H1 (cell line): ENCODE measurements at regions not wholly inside any gene's neighbourhood (a gene's known extent, or its start where the extent isn't known, plus 50 kb on each side); places are given as distances from the start of the nearest gene placed in this dataset.

Experiments
- CTCF ChIA-PET: fragments of 300-600 bp; sonication (Branson Sonifier 250); formaldehyde crosslinking; loops from one replicate; lab custom pipeline; 2021; ENCODE audit not compliant: partially characterized antibody; lab: Charles Lee
- POLR2A ChIA-PET: fragments of 300-600 bp; sonication (Branson Sonifier 250); formaldehyde crosslinking; loops from one replicate; lab custom pipeline; 2021; ENCODE audit warnings: inconsistent platforms; ENCODE audit not compliant: partially characterized antibody; lab: Charles Lee
- DNase-seq, 2 experiments: peaks; one replicate each; pipeline versions ENCODE4 v3.0.0 to v3.0.0-alpha.2; 2010 to 2022; ENCODE audit warnings: low spot score in 2 of 2, low read depth in 1 of 2, mixed read lengths in 1 of 2
- FAIRE-seq: peaks from 2 replicates; lab custom pipeline; 2011; peaks lifted over from hg19 to GRCh38; lab: Jason Lieb, UNC
- H2AFZ ChIP-seq: 2 replicates; pipeline ENCODE4 v1.8.1; 2012; ENCODE audit warnings: low read length, inconsistent platforms
- H2AK5ac ChIP-seq: 2 replicates; pipeline ENCODE4 v1.6.1; 2013; ENCODE audit warnings: low read depth, low read length
- H2BK120ac ChIP-seq: replicated peaks from 2 replicates; pipeline ENCODE3; 2013; ENCODE audit warnings: low read depth, low read length, inconsistent platforms
- H2BK12ac ChIP-seq: 2 replicates; pipeline ENCODE4 v1.6.1; 2013; ENCODE audit warnings: low read depth, low read length
- H2BK15ac ChIP-seq: 2 replicates; pipeline ENCODE4 v1.6.1; 2013; ENCODE audit warnings: low read length
- H2BK20ac ChIP-seq: 2 replicates; pipeline ENCODE4 v1.6.1; 2013; ENCODE audit warnings: low read length
- H2BK5ac ChIP-seq: 2 replicates; pipeline ENCODE4 v1.6.1; 2013; ENCODE audit warnings: low read depth, low read length
- H3K14ac ChIP-seq: 2 replicates; pipeline ENCODE4 v1.6.1; 2013; ENCODE audit warnings: inconsistent platforms; ENCODE audit not compliant: insufficient read length
- H3K18ac ChIP-seq: 2 replicates; pipeline ENCODE4 v1.6.1; 2013; ENCODE audit warnings: low read length; ENCODE audit errors: extremely low read depth
- H3K23ac ChIP-seq: 2 replicates; pipeline ENCODE4 v1.6.1; 2013; ENCODE audit warnings: inconsistent platforms; ENCODE audit not compliant: insufficient read length
- H3K23me2 ChIP-seq: 2 replicates; pipeline ENCODE4 v1.6.1; 2013; ENCODE audit warnings: low read depth, low read length
- H3K27ac ChIP-seq: 2 replicates; pipeline ENCODE4 v1.6.1; 2011; ENCODE audit warnings: low read depth, low read length, inconsistent platforms
- H3K27me3 ChIP-seq, 4 experiments: replicated peaks in 1 of 4; 1 replicate in 1 of 4; 2 replicates in 3 of 4; pipeline versions ENCODE4 v1.6.1 to v1.8.1; 2011 to 2013; ENCODE audit warnings: low read length in 3 of 4, mild to moderate bottlenecking in 3 of 4, inconsistent platforms in 2 of 4, mixed read lengths in 2 of 4, moderate library complexity in 1 of 4; ENCODE audit not compliant: control insufficient read depth in 3 of 4, insufficient read depth in 3 of 4; ENCODE audit errors: extremely low read depth in 1 of 4
- H3K36me3 ChIP-seq, 4 experiments: 2 replicates each; pipeline versions ENCODE4 v1.6.1 to v1.8.1; 2011 to 2013; ENCODE audit warnings: mild to moderate bottlenecking in 4 of 4, low read length in 3 of 4, moderate library complexity in 2 of 4, control low read depth in 1 of 4, inconsistent platforms in 1 of 4; ENCODE audit not compliant: insufficient read depth in 4 of 4, control insufficient read depth in 2 of 4
- H3K4ac ChIP-seq: replicated peaks from 2 replicates; pipeline ENCODE3; 2013; ENCODE audit warnings: low read length, low read depth, mixed read lengths, inconsistent platforms; ENCODE audit not compliant: insufficient read length
- H3K4me1 ChIP-seq, 4 experiments: replicated peaks in 1 of 4; 1 replicate in 1 of 4; 2 replicates in 3 of 4; pipeline versions ENCODE4 v1.6.1 to v1.8.1; 2011 to 2013; ENCODE audit warnings: low read length in 3 of 4, inconsistent platforms in 2 of 4, mixed read lengths in 1 of 4; ENCODE audit not compliant: insufficient read depth in 4 of 4, control insufficient read depth in 3 of 4
- H3K4me2 ChIP-seq, 2 experiments: 2 replicates each; pipeline versions ENCODE4 v1.6.1 to v1.8.1; 2011 to 2013; ENCODE audit warnings: low read depth in 2 of 2, low read length in 2 of 2, control low read depth in 1 of 2, inconsistent platforms in 1 of 2, mild to moderate bottlenecking in 1 of 2; ENCODE audit not compliant: insufficient read depth in 1 of 2
- H3K4me3 ChIP-seq, 4 experiments: fragments of 200-600, 300-600 bp in 1 of 4; sonication (generic), shearing (Covaris generic), sonication (Bioruptor Twin) in 1 of 4; 2 replicates each; pipeline versions ENCODE4 v1.5.1 to v1.8.1; 2011 to 2016; ENCODE audit warnings: low read length in 4 of 4, low read depth in 3 of 4, control low read depth in 2 of 4, inconsistent platforms in 2 of 4, mild to moderate bottlenecking in 2 of 4, mixed read lengths in 1 of 4, moderate library complexity in 1 of 4; ENCODE audit not compliant: insufficient read depth in 2 of 4; ENCODE audit errors: extremely low read depth in 1 of 4
- H3K56ac ChIP-seq: replicated peaks from 2 replicates; pipeline ENCODE3; 2013; ENCODE audit warnings: low read depth, mild to moderate bottlenecking, mixed read lengths, low read length, inconsistent platforms; ENCODE audit not compliant: insufficient read length
- H3K79me1 ChIP-seq: 2 replicates; pipeline ENCODE4 v1.6.1; 2013; ENCODE audit warnings: low read depth, low read length, control low read depth
- H3K79me2 ChIP-seq, 2 experiments: 2 replicates each; pipeline versions ENCODE4 v1.6.1 to v1.8.1; 2012 to 2013; ENCODE audit warnings: low read length in 2 of 2, mild to moderate bottlenecking in 2 of 2, inconsistent platforms in 1 of 2; ENCODE audit not compliant: insufficient read depth in 2 of 2, control insufficient read depth in 1 of 2
- H3K9ac ChIP-seq, 4 experiments: replicated peaks in 1 of 4; 1 replicate in 1 of 4; 2 replicates in 3 of 4; pipeline versions ENCODE4 v1.6.1 to v1.8.1; 2011 to 2013; ENCODE audit warnings: low read depth in 3 of 4, low read length in 3 of 4, control low read depth in 2 of 4, mild to moderate bottlenecking in 2 of 4, moderate library complexity in 2 of 4, inconsistent platforms in 1 of 4; ENCODE audit errors: extremely low read depth in 1 of 4
- H3K9me3 ChIP-seq, 2 experiments: 2 replicates each; pipeline versions ENCODE4 v1.6.1 to v1.8.1; 2012 to 2013; ENCODE audit warnings: mild to moderate bottlenecking in 2 of 2, moderate library complexity in 2 of 2, control low read depth in 1 of 2, inconsistent platforms in 1 of 2, low read depth in 1 of 2, low read length in 1 of 2, mixed read lengths in 1 of 2; ENCODE audit not compliant: insufficient read depth in 2 of 2
- H4K20me1 ChIP-seq, 2 experiments: replicated peaks in 1 of 2; 2 replicates each; pipeline versions ENCODE3 to v1.8.1; 2011 to 2013; ENCODE audit warnings: inconsistent platforms in 2 of 2, low read length in 2 of 2, mild to moderate bottlenecking in 1 of 2; ENCODE audit not compliant: insufficient read depth in 2 of 2, control insufficient read depth in 1 of 2
- H4K5ac ChIP-seq: 2 replicates; pipeline ENCODE4 v1.6.1; 2013; ENCODE audit warnings: low read length, low read depth, mixed read lengths, inconsistent platforms; ENCODE audit not compliant: insufficient read length
- H4K8ac ChIP-seq: 2 replicates; pipeline ENCODE4 v1.8.0; 2013; ENCODE audit warnings: mild to moderate bottlenecking, moderate library complexity, low read length, inconsistent platforms; ENCODE audit not compliant: insufficient read depth; ENCODE audit errors: extremely low read depth
- H4K91ac ChIP-seq: replicated peaks from 2 replicates; pipeline ENCODE3; 2013; ENCODE audit warnings: low read length, mixed read lengths, inconsistent platforms; ENCODE audit not compliant: insufficient read length
- ASH2L ChIP-seq: fragments of 200-600, 300-600 bp; sonication (generic); IDR thresholded peaks from one replicate; pipeline ENCODE4 v1.7.1; 2017; ENCODE audit warnings: low read length
- ATF3 ChIP-seq: IDR thresholded peaks from 2 replicates; pipeline ENCODE4 v1.6.1; 2011; ENCODE audit warnings: low read depth, mild to moderate bottlenecking, low read length; ENCODE audit not compliant: insufficient read depth
- EGR1 ChIP-seq: IDR thresholded peaks from 2 replicates; pipeline ENCODE4 v1.6.1; 2011; ENCODE audit warnings: low read depth, low read length, borderline replicate concordance
- POU5F1 ChIP-seq: IDR thresholded peaks from 2 replicates; pipeline ENCODE4 v1.6.1; 2011; ENCODE audit warnings: low read depth, mild to moderate bottlenecking, low read length, moderate library complexity
- RAD21 ChIP-seq, 2 experiments: IDR thresholded peaks in 1 of 2; conservative IDR thresholded peaks in 1 of 2; 2 replicates each; pipeline ENCODE4 v1.6.1; 2011; ENCODE audit warnings: low read depth in 2 of 2, low read length in 2 of 2, improper control_type of control experiment in 1 of 2, inconsistent platforms in 1 of 2, mild to moderate bottlenecking in 1 of 2, moderate library complexity in 1 of 2
- WGBS, 2 experiments: shearing (Covaris generic) in 1 of 2; methylation state at CpG; one replicate each; pipeline versions ENCODE4 v1.1.6 to v1.1.7; 2013 to 2015; ENCODE audit warnings: low lambda C conversion rate in 2 of 2, mixed read lengths in 2 of 2, inconsistent platforms in 1 of 2, low coverage in 1 of 2, missing lambda C conversion rate in 1 of 2; ENCODE audit not compliant: insufficient replicate concordance in 2 of 2, insufficient coverage in 1 of 2, insufficient read length in 1 of 2; ENCODE audit errors: extremely low coverage in 1 of 2, missing lambda C conversion rate in 1 of 2; 5-methylcytosine and 5-hydroxymethylcytosine counted together
- TF ChIP-seq, protein P1 (sequence below): IDR thresholded peaks from 2 replicates; pipeline ENCODE4 v1.6.1; 2012; ENCODE audit warnings: inconsistent platforms

DNA sequence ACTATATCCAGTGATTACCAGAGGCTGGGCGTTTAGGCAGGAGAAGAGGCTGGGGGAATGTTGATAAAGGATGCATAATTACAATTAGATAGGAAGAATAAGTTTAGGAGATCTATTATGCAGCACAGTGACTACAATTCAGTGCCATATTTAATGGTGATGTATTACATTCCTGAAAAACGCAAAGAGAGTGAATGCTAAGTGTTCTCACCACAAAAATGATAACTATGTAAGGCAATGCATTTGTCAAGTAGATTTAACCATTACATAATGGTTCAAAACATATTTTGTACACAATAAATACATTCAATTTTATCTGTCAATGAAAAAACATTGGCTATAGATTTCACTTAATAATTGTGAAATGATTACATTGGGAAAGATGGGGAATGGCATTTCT is 548.9 kb downstream of the NUF2 start:
- Histone ChIP-seq H3K4me2 (no peak overlapping the region), H2BK120ac (no peak overlapping the region), H3K23ac (no peak overlapping the region), H3K14ac (no peak overlapping the region), H3K9ac (no peak overlapping the region), H3K36me3 (no peaks in the 10 kb centered on the region), H3K4ac (no peak overlapping the region), H4K8ac (no peak overlapping the region), H3K79me1 (no peaks in the 10 kb centered on the region), H3K27me3 (peaks cover 0 to 1% (median 0%) of the 10 kb centered on the region in 4 experiments; a peak in 1 of 7 replicates), H2BK15ac (no peak overlapping the region), H2AK5ac (no peak overlapping the region), H2AFZ (no peak overlapping the region), H4K91ac (no peak overlapping the region), H3K4me1 (peaks cover 0 to 6% (median under 1%) of the 10 kb centered on the region in 4 experiments; a peak in 2 of 7 replicates), H3K27ac (no peak overlapping the region), H2BK12ac (no peak overlapping the region), H3K23me2 (no peaks in the 10 kb centered on the region), H2BK5ac (no peak overlapping the region), H4K20me1 (no peaks in the 10 kb centered on the region), H3K4me3 (no peak overlapping the region), H3K56ac (no peak overlapping the region), H3K79me2 (no peaks in the 10 kb centered on the region), H2BK20ac (no peak overlapping the region), H3K18ac (no peak overlapping the region), H3K9me3 (0 out of 4 replicates have a peak, but pooled peaks cover 0 to 2% of the 10 kb centered on the region in 2 experiments), H4K5ac (no peak overlapping the region)
- no peak for DNase-seq
- CTCF ChIA-PET: no interaction called here
- POLR2A ChIA-PET: no interaction called here
- WGBS, 2 experiments: 81% methylated on average over 2 of the region's 2 CpGs; no CpG with 5 or more reads in 1 of the 2 experiments
- TF ChIP-seq ASH2L (no peak), EGR1 (no peak), ATF3 (no peak), POU5F1 (no peak), RAD21 (IDR thresholded peaks at IDR 0.05 in 1 of 2, conservative IDR thresholded peaks at IDR 0.05 in 1 of 2; ENCODE audit: low read depth in 2 of 2, low read length in 2 of 2) (no peak)
- TF ChIP-seq, protein P1, sequence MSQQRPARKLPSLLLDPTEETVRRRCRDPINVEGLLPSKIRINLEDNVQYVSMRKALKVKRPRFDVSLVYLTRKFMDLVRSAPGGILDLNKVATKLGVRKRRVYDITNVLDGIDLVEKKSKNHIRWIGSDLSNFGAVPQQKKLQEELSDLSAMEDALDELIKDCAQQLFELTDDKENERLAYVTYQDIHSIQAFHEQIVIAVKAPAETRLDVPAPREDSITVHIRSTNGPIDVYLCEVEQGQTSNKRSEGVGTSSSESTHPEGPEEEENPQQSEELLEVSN: no peak
- FAIRE-seq: no peak
